T-helper 1 cell (primary cell): ENCODE measurements at regions not wholly inside any gene's neighbourhood (a gene's known extent, or its start where the extent isn't known, plus 50 kb on each side); places are given as distances from the start of the nearest gene placed in this dataset.

ENCODE experiments used
- DNase-seq, 5 donors: peaks; one replicate each; pipeline ENCODE4 v3.0.0-alpha.2; 2012 to 2020

- no peak for DNase-seq
Measured at GRCh38 chr3:111359261-111360030, 182.6 kb upstream of the CD96 start.

DNA sequence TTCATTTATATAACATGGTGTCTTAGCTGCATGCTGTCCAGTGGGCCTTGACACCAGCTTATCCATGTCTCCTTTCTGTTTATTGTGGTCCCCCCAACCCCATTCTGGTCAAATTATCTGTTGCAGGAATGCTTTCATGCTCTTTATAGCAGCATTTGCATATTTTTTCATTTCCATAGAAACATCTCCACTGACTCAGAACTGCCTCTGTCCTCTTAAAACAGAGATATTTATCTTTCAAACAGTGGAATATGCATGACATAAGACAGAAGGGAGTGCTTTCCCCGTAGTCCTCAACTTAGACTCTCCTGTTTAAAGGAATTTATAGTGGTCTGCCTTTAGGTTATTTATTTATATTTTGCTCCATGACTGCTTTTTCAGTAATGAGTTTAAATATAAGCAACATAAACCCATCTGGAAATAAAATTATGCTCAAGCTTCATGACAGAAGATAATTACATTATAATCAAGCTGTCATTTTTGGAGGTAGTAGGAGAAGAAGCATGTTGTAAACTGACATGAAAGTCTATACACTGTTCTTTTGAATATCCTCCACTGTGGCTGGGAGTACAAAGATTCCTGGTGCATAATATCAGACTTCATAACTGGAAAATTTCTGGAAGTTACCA lies 179.5 kb upstream of the CD96 start:
- no peak for DNase-seq

- DNase-seq = no peak
Measured at GRCh38 chr3:111366515-111366914, 175.5 kb upstream of the CD96 start.

- peak in 1 of 5 donors; percentile 41 for DNase-seq
Measured at GRCh38 chr3:111368056-111368455, 173.9 kb upstream of the CD96 start.

DNA sequence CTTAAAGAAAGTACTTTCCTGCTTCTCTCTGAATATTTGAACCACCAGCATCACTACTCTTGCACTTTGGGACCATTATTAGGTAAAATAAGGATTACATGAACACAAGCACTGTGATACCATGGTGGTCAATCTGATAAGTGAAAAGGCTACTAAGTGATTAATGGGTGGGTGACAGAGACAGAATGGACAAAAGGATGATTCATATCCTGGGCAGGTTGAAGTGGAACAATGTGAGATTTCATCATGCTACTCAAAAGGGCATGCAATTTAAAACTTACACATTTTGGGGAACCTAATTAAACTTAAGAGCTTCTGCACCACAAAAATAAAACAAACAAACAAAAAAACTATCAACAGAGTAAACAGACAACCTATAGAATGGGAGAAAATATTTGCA lies 172.0 kb upstream of the CD96 start:
- DNase-seq = no peak

GRCh38 chr3:111373239-111373638 lies 168.8 kb upstream of the CD96 start:
- DNase-seq = no peak

- no peak for DNase-seq
Measured at GRCh38 chr3:111373861-111374260, 168.1 kb upstream of the CD96 start.

- DNase-seq = no peak
Measured at GRCh38 chr3:111385971-111386495, 156.0 kb upstream of the CD96 start.

- DNase-seq = peak in 4 of 5 donors; percentile 11 to 47 (median 32)
Measured at GRCh38 chr3:111392894-111393398, 149.1 kb upstream of the CD96 start.

DNA sequence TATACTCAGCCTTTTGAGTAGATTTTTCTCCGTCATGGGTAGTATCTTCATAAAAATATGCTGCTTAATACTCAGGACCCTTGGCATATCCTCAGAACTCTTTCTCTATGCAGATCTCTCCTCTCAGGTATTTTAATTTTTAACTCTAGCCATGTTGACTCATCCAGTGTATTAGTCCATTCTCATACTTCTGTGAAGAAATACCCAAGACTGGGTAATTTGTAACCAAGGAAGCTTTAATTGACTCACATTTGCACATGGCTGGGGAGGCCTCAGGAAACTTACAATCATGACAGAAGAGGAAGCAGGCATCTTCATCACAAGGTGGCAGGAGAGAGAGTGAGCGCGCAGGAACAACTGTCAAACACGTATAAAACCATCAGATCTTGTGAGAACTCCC lies 129.3 kb upstream of the CD96 start:
- no peak for DNase-seq

DNA sequence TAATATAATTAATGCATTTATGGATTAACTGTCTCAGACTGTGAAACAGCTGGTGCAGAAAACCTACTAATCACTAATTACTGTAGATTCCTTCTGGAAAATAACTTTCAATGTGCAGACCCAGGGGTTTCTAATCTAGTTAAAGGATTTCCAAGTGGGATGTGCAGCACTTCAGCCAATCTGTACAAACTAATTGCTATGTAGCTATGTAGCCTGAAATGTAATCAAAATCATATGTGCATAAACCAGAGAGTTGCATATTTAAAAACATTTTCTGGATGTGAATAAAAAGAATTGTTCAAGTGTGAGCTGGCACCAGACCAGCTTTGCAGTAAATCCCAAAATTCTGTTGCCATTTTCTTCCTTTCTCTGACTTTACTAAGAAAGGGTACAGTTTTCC lies 127.5 kb upstream of the CD96 start:
- no peak for DNase-seq

GRCh38 chr3:111415018-111415417 lies 127.0 kb upstream of the CD96 start:
- DNase-seq = no peak

GRCh38 chr3:111418391-111418790 lies 123.6 kb upstream of the CD96 start:
- no peak for DNase-seq

GRCh38 chr3:111428301-111428700 lies 113.7 kb upstream of the CD96 start:
- no peak for DNase-seq

DNA sequence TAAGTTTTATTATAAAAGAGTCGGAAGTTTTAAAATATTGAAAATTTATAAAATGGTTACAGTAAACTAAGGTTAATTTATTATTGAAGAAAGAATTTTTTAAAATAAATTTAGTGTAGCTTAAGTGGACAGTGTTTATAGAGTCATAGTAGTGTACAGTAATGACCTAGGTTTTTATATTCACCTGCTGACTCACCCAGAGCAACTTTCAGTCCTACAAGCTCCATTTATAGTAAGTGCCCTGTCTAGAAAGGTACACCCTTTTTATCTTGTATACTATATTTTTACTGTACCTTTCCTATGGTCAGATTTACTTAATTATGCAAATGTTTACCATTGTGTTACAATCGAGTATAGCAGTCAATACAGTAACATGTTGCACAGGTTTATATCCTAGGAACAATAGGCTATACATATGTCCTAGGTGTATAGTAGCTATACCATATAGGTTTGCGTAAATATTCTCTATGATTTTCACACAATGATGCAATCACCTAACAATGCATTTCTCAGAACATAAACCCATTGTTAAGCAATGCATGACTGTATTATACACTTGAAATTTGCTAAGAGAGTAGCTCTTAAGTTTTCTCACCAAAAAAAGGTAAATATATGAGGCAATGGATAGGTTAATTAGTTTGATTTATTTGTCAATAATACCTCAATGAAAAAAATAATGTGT lies 106.9 kb upstream of the CD96 start:
- no peak for DNase-seq

DNA sequence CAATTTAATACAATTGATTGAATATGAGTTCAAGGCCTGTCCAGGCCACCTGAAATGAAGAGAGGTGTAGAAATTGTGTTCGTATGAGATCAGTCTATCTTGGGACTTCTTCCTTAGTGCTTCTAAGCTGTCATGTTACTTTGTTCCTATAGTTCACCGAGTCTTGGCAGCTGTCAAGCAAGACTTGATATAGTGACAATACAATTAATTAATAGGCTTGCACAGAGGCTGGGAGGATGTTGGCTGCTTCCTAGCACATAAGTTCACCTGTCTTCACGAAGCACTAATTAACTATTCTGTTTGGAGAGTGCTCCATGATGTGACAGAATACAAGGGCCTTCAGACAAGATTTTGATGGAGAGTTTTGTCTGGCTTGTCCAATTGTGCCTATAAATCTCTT lies 103.7 kb upstream of the CD96 start:
- DNase-seq = no peak

- no peak for DNase-seq
Measured at GRCh38 chr3:111454551-111454950, 87.4 kb upstream of the CD96 start.

- DNase-seq = no peak
Measured at GRCh38 chr3:111465081-111465670, 76.8 kb upstream of the CD96 start.

GRCh38 chr3:111470032-111470431 lies 72.0 kb upstream of the CD96 start:
- no peak for DNase-seq

DNA sequence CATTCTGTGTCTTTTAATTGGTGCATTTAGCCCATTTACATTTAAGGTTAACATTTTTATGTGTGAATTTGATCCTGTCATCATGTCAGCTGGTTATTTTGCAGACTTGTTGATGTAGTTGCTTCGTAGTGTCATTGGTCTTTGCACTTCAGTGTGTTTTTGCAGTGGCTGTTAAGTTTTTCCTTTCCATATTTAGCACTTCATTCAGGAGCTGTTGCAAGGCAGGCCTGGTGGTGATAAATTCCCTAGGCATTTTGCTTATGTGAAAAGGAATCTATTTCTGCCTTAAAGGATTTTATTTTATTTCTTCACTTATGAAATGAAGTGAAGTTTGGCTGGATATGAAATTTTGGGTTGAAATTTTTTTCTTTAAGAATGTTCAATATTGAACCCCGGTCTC lies 70.2 kb upstream of the CD96 start:
- DNase-seq = no peak

- no peak for DNase-seq
Measured at GRCh38 chr3:111472556-111472955, 69.4 kb upstream of the CD96 start.

- DNase-seq = peak in 1 of 5 donors; percentile 1
Measured at GRCh38 chr3:111473550-111473949, 68.4 kb upstream of the CD96 start.

DNA sequence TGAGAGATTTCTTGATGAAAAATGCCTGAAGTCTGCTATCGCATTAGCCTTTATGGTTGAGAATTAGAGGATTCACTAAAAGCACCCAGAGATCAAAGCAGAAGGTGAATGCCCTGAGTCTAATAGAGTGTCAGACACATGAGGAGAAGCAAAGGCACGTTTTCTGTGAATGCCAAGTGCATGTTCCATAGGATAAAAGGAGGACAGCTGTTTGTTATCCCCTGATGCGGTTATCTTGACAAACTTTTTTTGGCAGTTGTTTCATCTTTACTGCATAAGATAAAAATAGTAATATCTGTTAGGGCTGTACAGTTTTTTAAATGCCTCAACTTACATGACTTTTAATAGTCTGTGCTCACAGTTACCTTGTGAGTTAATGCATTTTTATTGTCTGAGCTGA lies 65.3 kb upstream of the CD96 start:
- DNase-seq = no peak
